ENCODE measurements at regions not wholly inside any gene's neighbourhood (a gene's known extent, or its start where the extent isn't known, plus 50 kb on each side); places are given as distances from the start of the nearest gene placed in this dataset.
"Not testable (repeated sequence)": the region's sequence is repeated elsewhere in the genome, so short reads cannot be mapped to it uniquely, and the experiment has no call there.

DNA sequence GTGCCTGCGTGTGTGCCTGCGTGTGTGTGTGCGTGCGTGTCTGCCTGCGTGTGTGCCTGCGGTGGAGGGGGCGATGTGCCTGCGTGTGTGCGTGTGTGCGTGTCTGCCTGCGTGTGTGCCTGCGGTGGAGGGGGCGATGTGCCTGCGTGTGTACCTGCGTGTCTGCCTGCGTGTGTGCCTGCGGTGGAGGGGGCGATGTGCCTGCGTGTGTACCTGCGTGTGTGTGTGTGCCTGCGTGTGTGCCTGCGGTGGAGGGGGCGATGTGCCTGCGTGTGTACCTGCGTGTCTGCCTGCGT is 116.7 kb upstream of the ZNF516 start:
- H3K9ac ChIP-seq (replicated peaks; ENCODE audit: extremely low read depth, insufficient read depth, low read length); POLR2A ChIA-PET; H3K9me3 ChIP-seq (replicated peaks; ENCODE audit: control insufficient read depth, insufficient read depth, low read length); H2AFZ ChIP-seq (ENCODE audit: low read depth, low read length); intact Hi-C loops (cut with micrococcal nuclease); H4K20me1 ChIP-seq (replicated peaks; ENCODE audit: control insufficient read depth, extremely low read depth, insufficient read depth, low read length); H3K79me2 ChIP-seq (ENCODE audit: control insufficient read depth, insufficient read depth, low read length); H3K27ac ChIP-seq (ENCODE audit: insufficient read depth, low read depth, low read length); FAIRE-seq; H3K4me2 ChIP-seq (ENCODE audit: insufficient read depth, low read length); DNase-seq (ENCODE audit: low read depth, low spot score); H3K36me3 ChIP-seq (ENCODE audit: control insufficient read depth in 2 of 2, extremely low read depth in 1 of 2, insufficient read depth in 2 of 2, low read length in 2 of 2); CTCF ChIA-PET; H3K4me1 ChIP-seq (ENCODE audit: control insufficient read depth, extremely low read depth, insufficient read depth, low read length); H3K9me1 ChIP-seq (replicated peaks; ENCODE audit: control insufficient read depth, extremely low read depth, insufficient read depth, low read length); H3K4me3 ChIP-seq (replicated peaks in 1 of 3; ENCODE audit: insufficient read depth in 1 of 3, low read depth in 1 of 3, low read length in 3 of 3); BruUV-seq (replicated peaks); dilution Hi-C loops (cut with MboI; ENCODE audit: extremely low pct_ligation_motif_present, low sequenced_read_pairs); H3K27me3 ChIP-seq (ENCODE audit: control insufficient read depth in 2 of 2, insufficient read depth in 2 of 2, low read length in 2 of 2): not testable (repeated sequence)

DNA sequence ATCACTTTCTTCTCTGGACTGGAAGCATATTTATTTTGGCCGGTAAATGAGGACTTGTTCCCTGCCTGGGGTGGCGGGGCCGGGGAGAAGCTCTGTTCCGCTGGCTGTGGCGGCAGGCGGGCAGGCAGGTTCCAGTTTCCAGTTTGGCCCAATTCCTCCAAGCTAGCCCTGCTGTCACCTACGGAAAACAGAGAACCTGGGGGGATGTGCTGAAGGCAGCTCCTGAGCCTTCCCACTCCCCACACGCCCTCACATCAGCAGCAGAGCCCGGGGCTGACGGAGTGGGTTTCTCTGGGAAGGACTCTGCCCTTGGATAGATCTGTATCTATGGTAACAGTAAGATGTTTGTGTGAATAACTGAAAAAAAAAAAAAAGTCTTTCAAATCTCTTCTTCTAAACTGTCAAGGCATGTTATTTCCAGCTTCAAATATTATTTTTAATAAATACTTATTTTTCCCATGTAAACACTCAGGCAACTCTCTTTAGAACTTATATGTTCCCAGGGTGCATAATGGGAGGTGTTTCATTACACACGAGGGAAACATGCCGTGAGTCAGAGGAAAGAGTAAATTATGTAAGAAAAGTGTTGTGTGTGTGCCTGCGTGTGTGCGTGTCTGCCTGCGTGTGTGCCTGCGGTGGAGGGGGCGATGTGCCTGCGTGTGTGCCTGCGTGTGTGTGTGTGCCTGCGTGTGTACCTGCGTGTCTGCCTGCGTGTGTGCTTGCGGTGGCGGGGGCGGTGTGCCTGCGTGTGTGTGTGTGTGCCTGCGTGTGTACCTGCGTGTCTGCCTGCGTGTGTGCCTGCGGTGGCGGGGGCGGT is 116.1 kb upstream of the ZNF516 start:
- POLR2A ChIA-PET: no interaction called here
- no peak overlapping the region for H3K9ac ChIP-seq (replicated peaks; ENCODE audit: extremely low read depth, insufficient read depth, low read length)
- TF ChIP-seq POLR2AphosphoS5 (IDR thresholded peaks at IDR 0.05; ENCODE audit: insufficient read depth, low read depth, low read length) (no peak), MYC (IDR thresholded peaks at IDR 0.05; ENCODE audit: low read depth, low read length) (no peak), JUN (IDR thresholded peaks at IDR 0.05; ENCODE audit: borderline replicate concordance, insufficient read depth, insufficient read length, low read depth) (no peak), POLR2A (IDR thresholded peaks at IDR 0.05; ENCODE audit: low read depth, low read length) (no peak), GATA2 (IDR thresholded peaks at IDR 0.05; ENCODE audit: insufficient read depth, insufficient read length, low read depth, low read length) (no peak), FOS (IDR thresholded peaks at IDR 0.05; ENCODE audit: borderline replicate concordance, insufficient read depth, low read length) (no peak)
- TF ChIP-seq, protein P1, sequence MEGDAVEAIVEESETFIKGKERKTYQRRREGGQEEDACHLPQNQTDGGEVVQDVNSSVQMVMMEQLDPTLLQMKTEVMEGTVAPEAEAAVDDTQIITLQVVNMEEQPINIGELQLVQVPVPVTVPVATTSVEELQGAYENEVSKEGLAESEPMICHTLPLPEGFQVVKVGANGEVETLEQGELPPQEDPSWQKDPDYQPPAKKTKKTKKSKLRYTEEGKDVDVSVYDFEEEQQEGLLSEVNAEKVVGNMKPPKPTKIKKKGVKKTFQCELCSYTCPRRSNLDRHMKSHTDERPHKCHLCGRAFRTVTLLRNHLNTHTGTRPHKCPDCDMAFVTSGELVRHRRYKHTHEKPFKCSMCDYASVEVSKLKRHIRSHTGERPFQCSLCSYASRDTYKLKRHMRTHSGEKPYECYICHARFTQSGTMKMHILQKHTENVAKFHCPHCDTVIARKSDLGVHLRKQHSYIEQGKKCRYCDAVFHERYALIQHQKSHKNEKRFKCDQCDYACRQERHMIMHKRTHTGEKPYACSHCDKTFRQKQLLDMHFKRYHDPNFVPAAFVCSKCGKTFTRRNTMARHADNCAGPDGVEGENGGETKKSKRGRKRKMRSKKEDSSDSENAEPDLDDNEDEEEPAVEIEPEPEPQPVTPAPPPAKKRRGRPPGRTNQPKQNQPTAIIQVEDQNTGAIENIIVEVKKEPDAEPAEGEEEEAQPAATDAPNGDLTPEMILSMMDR (IDR thresholded peaks at IDR 0.05; ENCODE audit: extremely low read depth in 1 of 2, insufficient read depth in 1 of 2, low read depth in 1 of 2, low read length in 2 of 2): no peak
- TF ChIP-seq, protein P2, sequence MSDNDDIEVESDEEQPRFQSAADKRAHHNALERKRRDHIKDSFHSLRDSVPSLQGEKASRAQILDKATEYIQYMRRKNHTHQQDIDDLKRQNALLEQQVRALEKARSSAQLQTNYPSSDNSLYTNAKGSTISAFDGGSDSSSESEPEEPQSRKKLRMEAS (IDR thresholded peaks at IDR 0.05; ENCODE audit: insufficient read depth, insufficient read length): no peak

More for the DNA sequence above, 116.1 kb upstream of the ZNF516 start:
- FAIRE-seq: no peak
- Histone ChIP-seq H3K27me3 (ENCODE audit: control insufficient read depth in 2 of 2, insufficient read depth in 2 of 2, low read length in 2 of 2) (no peaks in the 10 kb centered on the region), H3K9me1 (replicated peaks; ENCODE audit: control insufficient read depth, extremely low read depth, insufficient read depth, low read length) (no peaks in the 10 kb centered on the region), H3K79me2 (ENCODE audit: control insufficient read depth, insufficient read depth, low read length) (no peaks in the 10 kb centered on the region), H3K36me3 (ENCODE audit: control insufficient read depth in 2 of 2, extremely low read depth in 1 of 2, insufficient read depth in 2 of 2, low read length in 2 of 2) (no peaks in the 10 kb centered on the region), H3K4me3 (replicated peaks in 1 of 3; ENCODE audit: insufficient read depth in 1 of 3, low read depth in 1 of 3, low read length in 3 of 3) (no peak overlapping the region), H3K27ac (ENCODE audit: insufficient read depth, low read depth, low read length) (no peak overlapping the region), H4K20me1 (replicated peaks; ENCODE audit: control insufficient read depth, extremely low read depth, insufficient read depth, low read length) (no peaks in the 10 kb centered on the region), H2AFZ (ENCODE audit: low read depth, low read length) (no peak overlapping the region), H3K4me1 (ENCODE audit: control insufficient read depth, extremely low read depth, insufficient read depth, low read length) (no peaks in the 10 kb centered on the region), H3K4me2 (ENCODE audit: insufficient read depth, low read length) (no peak overlapping the region), H3K9me3 (replicated peaks; ENCODE audit: control insufficient read depth, insufficient read depth, low read length) (no peaks in the 10 kb centered on the region)
- CTCF ChIA-PET: interaction anchor here (1.1 kb wide), 1 partner anchor 212 kb away, joined by 3 read pairs; no protein-coding TSS in a partner anchor
- intact Hi-C loops (cut with micrococcal nuclease) (no loop called here), dilution Hi-C loops (cut with MboI; ENCODE audit: extremely low pct_ligation_motif_present, low sequenced_read_pairs) (no loop called here)
- no peak for DNase-seq (ENCODE audit: low read depth, low spot score)
- BruUV-seq (replicated peaks): no TSS peak
